ENCODE measurements at regions not wholly inside any gene's neighbourhood (a gene's known extent, or its start where the extent isn't known, plus 50 kb on each side); places are given as distances from the start of the nearest gene placed in this dataset.

DNA sequence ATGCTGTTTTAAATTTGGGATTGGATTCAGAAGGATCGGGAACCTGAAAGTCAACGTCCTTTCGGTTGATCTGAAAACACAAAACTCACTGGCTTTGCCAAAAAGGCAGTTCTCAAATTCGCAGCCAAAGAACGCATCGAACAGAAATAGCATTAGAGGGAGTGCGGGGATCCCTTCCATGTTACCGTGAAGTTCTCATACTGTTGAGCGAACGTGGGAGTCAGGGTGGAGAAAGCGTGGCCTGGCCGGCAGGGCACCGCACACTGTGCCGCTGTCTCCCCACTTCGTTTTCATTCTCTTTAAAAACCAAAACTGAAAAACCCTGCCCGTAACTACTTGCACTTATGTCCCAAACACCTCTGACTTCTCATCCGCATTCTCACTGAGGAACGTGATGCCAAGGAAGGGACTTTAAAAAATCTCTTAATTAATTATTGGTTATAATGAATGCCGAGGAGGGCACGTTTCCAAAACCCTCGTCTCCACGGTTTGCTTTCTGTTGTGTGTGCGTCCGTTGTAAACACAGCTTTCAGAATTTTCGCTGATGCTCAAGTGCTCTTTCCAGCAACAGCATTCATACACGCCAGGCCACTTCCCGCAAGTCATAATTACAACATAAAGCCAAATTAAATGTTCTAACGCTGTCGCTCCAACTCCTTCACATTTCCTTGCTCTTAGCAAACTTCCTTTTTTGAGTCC is 60.9 kb upstream of the TWIST2 start:
- no peak overlapping the region for H3K4me3 ChIP-seq (replicated peaks in 1 of 3; ENCODE audit: low read depth in 2 of 3, low read length in 3 of 3)
- no peak overlapping the region for H3K4me2 ChIP-seq (replicated peaks; ENCODE audit: extremely low read depth, low read length, poor library complexity, severe bottlenecking)
- TF ChIP-seq, protein P1, sequence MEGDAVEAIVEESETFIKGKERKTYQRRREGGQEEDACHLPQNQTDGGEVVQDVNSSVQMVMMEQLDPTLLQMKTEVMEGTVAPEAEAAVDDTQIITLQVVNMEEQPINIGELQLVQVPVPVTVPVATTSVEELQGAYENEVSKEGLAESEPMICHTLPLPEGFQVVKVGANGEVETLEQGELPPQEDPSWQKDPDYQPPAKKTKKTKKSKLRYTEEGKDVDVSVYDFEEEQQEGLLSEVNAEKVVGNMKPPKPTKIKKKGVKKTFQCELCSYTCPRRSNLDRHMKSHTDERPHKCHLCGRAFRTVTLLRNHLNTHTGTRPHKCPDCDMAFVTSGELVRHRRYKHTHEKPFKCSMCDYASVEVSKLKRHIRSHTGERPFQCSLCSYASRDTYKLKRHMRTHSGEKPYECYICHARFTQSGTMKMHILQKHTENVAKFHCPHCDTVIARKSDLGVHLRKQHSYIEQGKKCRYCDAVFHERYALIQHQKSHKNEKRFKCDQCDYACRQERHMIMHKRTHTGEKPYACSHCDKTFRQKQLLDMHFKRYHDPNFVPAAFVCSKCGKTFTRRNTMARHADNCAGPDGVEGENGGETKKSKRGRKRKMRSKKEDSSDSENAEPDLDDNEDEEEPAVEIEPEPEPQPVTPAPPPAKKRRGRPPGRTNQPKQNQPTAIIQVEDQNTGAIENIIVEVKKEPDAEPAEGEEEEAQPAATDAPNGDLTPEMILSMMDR (IDR thresholded peaks at IDR 0.05), result no peak
- no peaks in the 10 kb centered on the region for H3K27me3 ChIP-seq (ENCODE audit: control insufficient read depth in 2 of 2, insufficient read depth in 2 of 2, low read length in 2 of 2)
- H3K4me1 ChIP-seq (ENCODE audit: control insufficient read depth in 1 of 2, insufficient read depth in 2 of 2, low read length in 2 of 2), result no peaks in the 10 kb centered on the region
- H4K20me1 ChIP-seq (ENCODE audit: insufficient read depth, low read length), result no peaks in the 10 kb centered on the region
- Mint-ChIP-seq H3K4me3 (no peak overlapping the region), H3K27ac (no peak overlapping the region), H3K36me3 (no peaks in the 10 kb centered on the region), H3K9me3 (peaks cover 0 to 10% (median 5%) of the 10 kb centered on the region in 7 donors), H3K27me3 (ENCODE audit: low read depth in 3 of 3) (peaks cover 0 to 7% (median 1%) of the 10 kb centered on the region in 3 donors), H3K4me1 (peaks cover 6% of the 10 kb centered on the region)
- H3K9me3 ChIP-seq (replicated peaks in 1 of 2; ENCODE audit: control insufficient read depth in 1 of 2, insufficient read depth in 1 of 2, low read length in 2 of 2), result no peaks in the 10 kb centered on the region
- no peak overlapping the region for H2AFZ ChIP-seq (ENCODE audit: insufficient read depth, low read depth, low read length, poor library complexity, severe bottlenecking)
- DNase-seq, result no peak
- H3K79me2 ChIP-seq (ENCODE audit: insufficient read depth, low read length), result no peaks in the 10 kb centered on the region
- 82% methylated on average over 19 of the region's 29 CpGs for WGBS (ENCODE audit: insufficient coverage)
- no peaks in the 10 kb centered on the region for H3K36me3 ChIP-seq (replicated peaks in 1 of 2; ENCODE audit: control insufficient read depth in 1 of 2, insufficient read depth in 2 of 2, low read length in 2 of 2)
- intact Hi-C loops (cut with micrococcal nuclease), result loop anchor here (5.0 to 10.0 kb wide), 2 partner anchors 65 to 432 kb away; no protein-coding TSS in a partner anchor
- H3K27ac ChIP-seq (ENCODE audit: low read depth in 1 of 2, low read length in 2 of 2), result no peak overlapping the region
- H3K9ac ChIP-seq (ENCODE audit: insufficient read depth, low read length, poor library complexity, severe bottlenecking), result no peak overlapping the region

DNA sequence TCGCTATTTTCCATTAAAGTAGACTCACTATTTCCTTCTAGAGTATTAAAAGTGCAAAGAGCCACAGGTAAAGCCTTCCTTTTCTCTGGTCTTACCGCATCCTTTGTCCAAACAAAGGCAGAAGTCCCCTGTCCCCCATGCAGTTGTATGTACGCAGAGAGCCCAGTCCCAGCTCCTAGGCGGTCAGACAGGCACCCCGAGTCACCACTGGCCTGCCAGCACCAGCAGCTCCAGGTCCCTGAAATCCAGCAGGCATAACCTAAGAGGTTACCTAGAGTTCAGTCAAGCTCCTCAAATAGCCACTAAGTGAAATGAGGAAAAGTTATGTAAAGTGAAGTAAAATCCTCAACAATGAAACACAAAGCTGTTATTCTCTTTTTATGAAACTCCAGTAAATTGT is 60.4 kb upstream of the TWIST2 start:
- H3K4me3 ChIP-seq (replicated peaks in 1 of 3; ENCODE audit: low read depth in 2 of 3, low read length in 3 of 3), result no peak overlapping the region
- Mint-ChIP-seq H3K36me3 (no peaks in the 10 kb centered on the region), H3K27me3 (ENCODE audit: low read depth in 3 of 3) (peaks cover under 1 to 7% (median 1%) of the 10 kb centered on the region in 3 donors), H3K27ac (no peak overlapping the region), H3K4me1 (peaks cover 6% of the 10 kb centered on the region), H3K9me3 (peaks cover 0 to 7% (median 3%) of the 10 kb centered on the region in 7 donors), H3K4me3 (no peak overlapping the region)
- intact Hi-C loops (cut with micrococcal nuclease), result loop anchor here (5.0 to 10.0 kb wide), 2 partner anchors 65 to 433 kb away; no protein-coding TSS in a partner anchor
- no peaks in the 10 kb centered on the region for H3K4me1 ChIP-seq (ENCODE audit: control insufficient read depth in 1 of 2, insufficient read depth in 2 of 2, low read length in 2 of 2)
- H3K79me2 ChIP-seq (ENCODE audit: insufficient read depth, low read length), result no peaks in the 10 kb centered on the region
- H4K20me1 ChIP-seq (ENCODE audit: insufficient read depth, low read length), result no peaks in the 10 kb centered on the region
- H3K9ac ChIP-seq (ENCODE audit: insufficient read depth, low read length, poor library complexity, severe bottlenecking), result no peak overlapping the region
- H3K9me3 ChIP-seq (replicated peaks in 1 of 2; ENCODE audit: control insufficient read depth in 1 of 2, insufficient read depth in 1 of 2, low read length in 2 of 2), result no peaks in the 10 kb centered on the region
- no peaks in the 10 kb centered on the region for H3K36me3 ChIP-seq (replicated peaks in 1 of 2; ENCODE audit: control insufficient read depth in 1 of 2, insufficient read depth in 2 of 2, low read length in 2 of 2)
- DNase-seq, result no peak
- TF ChIP-seq, protein P1 (IDR thresholded peaks at IDR 0.05), result no peak
- no peak overlapping the region for H3K27ac ChIP-seq (ENCODE audit: low read depth in 1 of 2, low read length in 2 of 2)
- no peak overlapping the region for H3K4me2 ChIP-seq (replicated peaks; ENCODE audit: extremely low read depth, low read length, poor library complexity, severe bottlenecking)
- H3K27me3 ChIP-seq (ENCODE audit: control insufficient read depth in 2 of 2, insufficient read depth in 2 of 2, low read length in 2 of 2), result no peaks in the 10 kb centered on the region
- 89% methylated on average over 4 of the region's 5 CpGs for WGBS (ENCODE audit: insufficient coverage)
- no peak overlapping the region for H2AFZ ChIP-seq (ENCODE audit: insufficient read depth, low read depth, low read length, poor library complexity, severe bottlenecking)

Data from CD14-positive monocyte (primary cell).